HG02852 (cell line): ENCODE measurements at regions not wholly inside any gene's neighbourhood (a gene's known extent, or its start where the extent isn't known, plus 50 kb on each side); places are given as distances from the start of the nearest gene placed in this dataset.

Experiments used
- ATAC-seq: cut with Tn5 transposase; IDR thresholded peaks from one replicate; pipeline ENCODE4 v1.9.1; 2021; ENCODE audit warnings: mild to moderate bottlenecking, moderate library complexity; ENCODE audit not compliant: unreplicated experiment

GRCh38 chr17:77409282-77410161 lies 268.8 kb downstream of the SEC14L1 start:
- ATAC-seq = no peak

GRCh38 chr17:77410470-77410869 lies 269.7 kb downstream of the SEC14L1 start:
- ATAC-seq = no peak

- no peak for ATAC-seq
Observed at GRCh38 chr17:77414811-77415400, 274.1 kb downstream of the SEC14L1 start.

- no peak for ATAC-seq
Observed at GRCh38 chr17:77416105-77416713, 275.4 kb downstream of the SEC14L1 start.

- no peak for ATAC-seq
Observed at GRCh38 chr17:77417575-77417974, 276.8 kb downstream of the SEC14L1 start.

GRCh38 chr17:77418609-77419008 lies 277.8 kb downstream of the SEC14L1 start:
- ATAC-seq = no peak

GRCh38 chr17:77419095-77419494 lies 278.3 kb downstream of the SEC14L1 start:
- no peak for ATAC-seq

- no peak for ATAC-seq
Observed at GRCh38 chr17:77419547-77420094, 278.9 kb downstream of the SEC14L1 start.

GRCh38 chr17:77420095-77420803 lies 279.5 kb downstream of the SEC14L1 start:
- ATAC-seq = no peak

- no peak for ATAC-seq
Observed at GRCh38 chr17:77420804-77421629, 280.2 kb downstream of the SEC14L1 start.

GRCh38 chr17:77421630-77421972 lies 280.8 kb downstream of the SEC14L1 start:
- ATAC-seq = no peak

GRCh38 chr17:77422104-77422747 lies 281.5 kb downstream of the SEC14L1 start:
- no peak for ATAC-seq

GRCh38 chr17:77422748-77423113 lies 282.0 kb downstream of the SEC14L1 start:
- no peak for ATAC-seq

- ATAC-seq = no peak
Observed at GRCh38 chr17:77423589-77424451, 283.1 kb downstream of the SEC14L1 start.

GRCh38 chr17:77424585-77425344 lies 284.0 kb downstream of the SEC14L1 start:
- no peak for ATAC-seq

GRCh38 chr17:77425348-77425747 lies 284.6 kb downstream of the SEC14L1 start:
- ATAC-seq = no peak

GRCh38 chr17:77425791-77426641 lies 285.2 kb downstream of the SEC14L1 start:
- ATAC-seq = no peak
